BJ (cell line): ENCODE measurements at regions not wholly inside any gene's neighbourhood (a gene's known extent, or its start where the extent isn't known, plus 50 kb on each side); places are given as distances from the start of the nearest gene placed in this dataset.

ENCODE experiments used
- CTCF ChIA-PET: fragments of 350-600 bp; formaldehyde crosslinking; extraction: SDS; loops from one replicate; lab custom pipeline; 2021; ENCODE audit warnings: antibody characterized with exemption, inconsistent platforms; lab: Yijun Ruan, JAX
- POLR2A ChIA-PET: fragments of 300-600 bp; sonication (Branson Sonifier 250); formaldehyde crosslinking; extraction: SDS; loops from one replicate; lab custom pipeline; 2021; ENCODE audit warnings: antibody characterized with exemption; lab: Charles Lee
- DNase-seq: peaks from one replicate; pipeline ENCODE4 v3.0.0-alpha.2; 2011; ENCODE audit warnings: low read depth
- H3K27me3 ChIP-seq: 2 replicates; pipeline ENCODE4 v1.6.0; 2011; ENCODE audit warnings: low read length; ENCODE audit not compliant: control insufficient read depth, insufficient read depth
- H3K36me3 ChIP-seq: 2 replicates; pipeline ENCODE4 v1.5.1; 2011; ENCODE audit warnings: low read length; ENCODE audit not compliant: control insufficient read depth, insufficient read depth
- H3K4me3 ChIP-seq: 2 replicates; pipeline ENCODE4 v1.5.1; 2011; ENCODE audit warnings: low read depth, mild to moderate bottlenecking, control low read depth, low read length
- CTCF ChIP-seq: IDR thresholded peaks from 2 replicates; pipeline ENCODE4 v1.5.1; 2011; ENCODE audit warnings: low read depth, mild to moderate bottlenecking, control low read depth, inconsistent platforms, low read length, moderate library complexity; ENCODE audit not compliant: insufficient read depth

- Histone ChIP-seq H3K4me3 (no peak overlapping the region), H3K36me3 (no peaks in the 10 kb centered on the region), H3K27me3 (no peaks in the 10 kb centered on the region)
- POLR2A ChIA-PET: no interaction called here
- TF ChIP-seq CTCF: no peak
- CTCF ChIA-PET: interaction anchor here (0.5 kb wide), 1 partner anchor 168 kb away, joined by 3 read pairs; no protein-coding TSS in a partner anchor
- peak; percentile 39 for DNase-seq
Observed at GRCh38 chr5:174229514-174230370, 184.2 kb downstream of the NSG2 start.

- TF ChIP-seq CTCF: no peak
- Histone ChIP-seq H3K36me3 (no peaks in the 10 kb centered on the region), H3K4me3 (no peak overlapping the region), H3K27me3 (no peaks in the 10 kb centered on the region)
- DNase-seq: no peak
- ChIA-PET CTCF (interaction anchor here (0.5 to 1.3 kb wide), 2 partner anchors 80 to 186 kb away, joined by 3 read pairs; no protein-coding TSS in a partner anchor), POLR2A (no interaction called here)
Observed at GRCh38 chr5:174231956-174232487, 186.5 kb downstream of the NSG2 start.

- no peak for TF ChIP-seq CTCF
- Histone ChIP-seq H3K4me3 (no peak overlapping the region), H3K36me3 (no peaks in the 10 kb centered on the region), H3K27me3 (no peaks in the 10 kb centered on the region)
- ChIA-PET CTCF (interaction anchor here (1.3 kb wide), 1 partner anchor 77 kb away, joined by 3 read pairs; no protein-coding TSS in a partner anchor), POLR2A (no interaction called here)
- no peak for DNase-seq
Observed at GRCh38 chr5:174234388-174234787, 188.9 kb downstream of the NSG2 start.

- no peak for TF ChIP-seq CTCF
- no peak overlapping the region for H3K4me3 ChIP-seq
- POLR2A ChIA-PET: no interaction called here
- CTCF ChIA-PET: interaction anchor here (1.3 kb wide), 1 partner anchor 76 kb away, joined by 3 read pairs; no protein-coding TSS in a partner anchor
- H3K36me3 ChIP-seq: no peaks in the 10 kb centered on the region
- no peaks in the 10 kb centered on the region for H3K27me3 ChIP-seq
- no peak for DNase-seq
Observed at GRCh38 chr5:174235221-174236011, 189.9 kb downstream of the NSG2 start.

- ChIA-PET POLR2A (no interaction called here), CTCF (no interaction called here)
- DNase-seq: no peak
Observed at GRCh38 chr5:174236070-174236469, 190.6 kb downstream of the NSG2 start.

More at GRCh38 chr5:174236070-174236469, 190.6 kb downstream of the NSG2 start:
- Histone ChIP-seq H3K4me3 (no peak overlapping the region), H3K36me3 (no peaks in the 10 kb centered on the region), H3K27me3 (no peaks in the 10 kb centered on the region)
- no peak for TF ChIP-seq CTCF
